LNCAP (cell line): ENCODE measurements at regions not wholly inside any gene's neighbourhood (a gene's known extent, or its start where the extent isn't known, plus 50 kb on each side); places are given as distances from the start of the nearest gene placed in this dataset.

Source experiments
- TF ChIP-seq, protein P1 (sequence below): fragments of 450-650 bp; IDR thresholded peaks from 2 replicates; pipeline ENCODE4 v1.5.1; 2017; ENCODE audit warnings: mild to moderate bottlenecking

- TF ChIP-seq, protein P1, sequence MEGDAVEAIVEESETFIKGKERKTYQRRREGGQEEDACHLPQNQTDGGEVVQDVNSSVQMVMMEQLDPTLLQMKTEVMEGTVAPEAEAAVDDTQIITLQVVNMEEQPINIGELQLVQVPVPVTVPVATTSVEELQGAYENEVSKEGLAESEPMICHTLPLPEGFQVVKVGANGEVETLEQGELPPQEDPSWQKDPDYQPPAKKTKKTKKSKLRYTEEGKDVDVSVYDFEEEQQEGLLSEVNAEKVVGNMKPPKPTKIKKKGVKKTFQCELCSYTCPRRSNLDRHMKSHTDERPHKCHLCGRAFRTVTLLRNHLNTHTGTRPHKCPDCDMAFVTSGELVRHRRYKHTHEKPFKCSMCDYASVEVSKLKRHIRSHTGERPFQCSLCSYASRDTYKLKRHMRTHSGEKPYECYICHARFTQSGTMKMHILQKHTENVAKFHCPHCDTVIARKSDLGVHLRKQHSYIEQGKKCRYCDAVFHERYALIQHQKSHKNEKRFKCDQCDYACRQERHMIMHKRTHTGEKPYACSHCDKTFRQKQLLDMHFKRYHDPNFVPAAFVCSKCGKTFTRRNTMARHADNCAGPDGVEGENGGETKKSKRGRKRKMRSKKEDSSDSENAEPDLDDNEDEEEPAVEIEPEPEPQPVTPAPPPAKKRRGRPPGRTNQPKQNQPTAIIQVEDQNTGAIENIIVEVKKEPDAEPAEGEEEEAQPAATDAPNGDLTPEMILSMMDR, result no peak
Measured at GRCh38 chr9:88678008-88678407, 143.0 kb downstream of the NXNL2 start.

DNA sequence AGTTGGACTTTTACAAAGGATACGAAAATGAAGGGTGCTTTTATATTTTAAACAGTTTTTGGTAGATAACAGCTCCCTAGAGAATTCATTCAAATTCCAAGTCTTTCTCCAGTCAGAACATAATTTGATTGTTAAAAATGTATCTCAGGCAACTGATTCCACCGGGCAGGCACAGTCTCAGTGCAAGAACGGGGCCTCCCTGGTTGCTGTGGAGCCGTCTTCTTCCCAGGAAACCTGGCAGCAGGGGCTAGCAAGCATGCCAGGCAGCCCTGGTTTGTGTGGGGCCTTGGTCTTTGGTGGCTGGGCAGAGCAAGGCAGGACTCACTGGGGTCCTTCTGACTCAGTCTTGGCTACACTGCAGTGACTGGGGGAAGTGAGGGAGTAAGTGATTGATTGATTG is 143.5 kb downstream of the NXNL2 start:
- TF ChIP-seq, protein P1, result no peak

GRCh38 chr9:88680041-88680440 is 145.1 kb downstream of the NXNL2 start:
- TF ChIP-seq, protein P1, result no peak

GRCh38 chr9:88680505-88681160 is 145.7 kb downstream of the NXNL2 start:
- TF ChIP-seq, protein P1, result no peak

- TF ChIP-seq, protein P1, result no peak
Measured at GRCh38 chr9:88681434-88681833, 146.5 kb downstream of the NXNL2 start.

DNA sequence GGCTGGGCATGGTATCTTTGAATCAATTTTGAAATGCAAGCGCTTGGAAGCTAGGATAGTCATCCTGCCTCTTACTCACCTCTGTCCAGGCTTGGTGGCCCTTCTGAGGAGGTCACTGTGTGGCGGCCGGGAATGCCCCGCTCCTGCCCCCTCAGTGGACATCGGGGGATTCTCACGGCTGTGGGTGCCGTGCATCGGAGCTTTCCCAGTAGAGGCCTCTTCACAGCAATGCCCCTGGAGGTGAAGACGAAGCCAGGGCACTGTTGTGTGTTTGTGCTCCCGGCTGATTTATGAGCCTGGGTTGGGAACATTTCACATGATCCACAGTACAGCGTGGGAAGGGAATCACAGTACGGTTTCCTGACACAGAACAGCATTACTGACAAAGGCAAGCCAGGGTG is 147.5 kb downstream of the NXNL2 start:
- TF ChIP-seq, protein P1, result no peak

DNA sequence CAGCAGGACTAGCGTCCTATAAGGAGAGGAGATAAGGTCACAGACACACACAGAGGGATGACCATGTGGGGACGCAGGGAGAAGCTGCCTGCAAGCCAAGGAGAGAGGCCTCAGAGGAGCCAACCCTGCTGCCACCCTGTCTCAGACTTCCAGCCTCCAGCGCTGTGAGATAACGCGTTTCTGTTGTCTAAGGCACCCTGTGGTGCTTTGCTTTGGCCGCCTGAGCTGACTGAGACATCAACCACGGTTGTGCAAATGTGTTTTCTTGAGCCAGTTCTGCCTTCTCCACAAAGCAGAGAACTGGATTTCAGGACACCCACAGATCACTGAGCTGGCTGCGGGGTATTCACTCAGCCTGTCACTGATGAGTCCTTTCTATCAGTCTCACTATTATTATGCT is 149.1 kb downstream of the NXNL2 start:
- TF ChIP-seq, protein P1, result no peak

DNA sequence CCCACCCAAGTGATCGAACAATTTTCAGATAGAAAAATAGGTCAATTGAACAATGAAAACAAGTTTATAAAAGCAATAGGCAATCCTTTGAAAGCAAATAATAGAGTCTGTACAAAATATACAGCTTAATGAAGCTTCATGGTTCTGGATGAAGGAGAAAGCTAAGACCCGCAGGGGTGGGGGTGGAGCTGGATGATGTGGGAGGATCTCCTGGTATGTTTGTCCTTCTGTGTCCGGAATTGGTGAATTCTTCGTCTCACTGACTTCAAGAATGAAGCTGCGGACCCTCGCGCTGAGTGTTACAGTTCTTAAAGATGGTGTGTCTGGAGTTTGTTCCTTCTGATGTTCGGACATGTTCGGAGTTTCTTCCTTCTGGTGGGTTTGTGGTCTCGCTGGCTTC is 149.9 kb downstream of the NXNL2 start:
- TF ChIP-seq, protein P1, result no peak
